ENCODE measurements at regions not wholly inside any gene's neighbourhood (a gene's known extent, or its start where the extent isn't known, plus 50 kb on each side); places are given as distances from the start of the nearest gene placed in this dataset.
"Not testable (repeated sequence)": the region's sequence is repeated elsewhere in the genome, so short reads cannot be mapped to it uniquely, and the experiment has no call there.

DNA sequence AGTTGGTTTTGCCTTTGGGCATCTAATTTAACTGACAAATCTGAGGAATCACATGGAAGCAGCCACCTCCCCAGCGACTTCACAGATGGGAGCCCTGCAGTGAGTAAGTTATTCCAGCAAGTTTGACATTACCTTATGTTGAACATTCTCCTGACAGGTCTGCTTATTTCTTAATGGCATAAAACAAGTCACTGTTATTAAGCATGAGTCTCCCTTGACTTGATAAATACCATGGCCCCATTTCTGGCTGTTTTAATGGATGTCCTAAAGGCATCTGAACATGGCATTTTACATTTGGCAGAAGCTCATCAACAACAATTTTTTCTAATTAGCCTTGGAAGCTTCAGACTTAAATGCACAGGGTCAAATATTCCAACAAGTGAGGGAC lies 92.6 kb upstream of the CREB1 start:
- Mint-ChIP-seq H3K4me3 (no peak overlapping the region), H3K36me3 (no peaks in the 10 kb centered on the region), H3K27ac (no peak overlapping the region), H3K9me3 (peaks cover 0 to 2% (median 0%) of the 10 kb centered on the region in 8 donors), H3K27me3 (no peaks in the 10 kb centered on the region), H3K4me1 (no peaks in the 10 kb centered on the region)
- Histone ChIP-seq H3K4me1 (ENCODE audit: insufficient read depth, low read length) (no peaks in the 10 kb centered on the region), H3K9me3 (ENCODE audit: control insufficient read depth in 1 of 2, low read length in 2 of 2) (no peaks in the 10 kb centered on the region), H3K36me3 (ENCODE audit: insufficient read depth, low read length) (no peaks in the 10 kb centered on the region), H3K4me3 (ENCODE audit: low read length in 2 of 2) (no peak overlapping the region), H3K27me3 (ENCODE audit: insufficient read depth, low read length) (no peaks in the 10 kb centered on the region), H3K27ac (ENCODE audit: low read depth, low read length) (no peak overlapping the region)
- no peak for DNase-seq
- CTCF ChIA-PET (ENCODE audit: partially characterized antibody), result no interaction called here
- intact Hi-C loops (cut with micrococcal nuclease), result no loop called here
- POLR2A ChIA-PET (ENCODE audit: partially characterized antibody), result no interaction called here

GRCh38 chr2:207437524-207438143 lies 92.1 kb upstream of the CREB1 start:
- Mint-ChIP-seq H3K36me3 (no peaks in the 10 kb centered on the region), H3K9me3 (peaks cover 0 to 2% (median 0%) of the 10 kb centered on the region in 8 donors), H3K4me3 (no peak overlapping the region), H3K27me3 (no peaks in the 10 kb centered on the region), H3K27ac (no peak overlapping the region), H3K4me1 (no peaks in the 10 kb centered on the region)
- H3K36me3 ChIP-seq (ENCODE audit: insufficient read depth, low read length), result no peaks in the 10 kb centered on the region
- H3K9me3 ChIP-seq (ENCODE audit: control insufficient read depth in 1 of 2, low read length in 2 of 2), result no peaks in the 10 kb centered on the region
- intact Hi-C loops (cut with micrococcal nuclease), result no loop called here
- ChIA-PET CTCF (ENCODE audit: partially characterized antibody) (no interaction called here), POLR2A (ENCODE audit: partially characterized antibody) (no interaction called here)
- no peak overlapping the region for H3K4me3 ChIP-seq (ENCODE audit: low read length in 2 of 2)
- no peak overlapping the region for H3K27ac ChIP-seq (ENCODE audit: low read depth, low read length)
- H3K4me1 ChIP-seq (ENCODE audit: insufficient read depth, low read length), result no peaks in the 10 kb centered on the region
- no peak for DNase-seq
- no peaks in the 10 kb centered on the region for H3K27me3 ChIP-seq (ENCODE audit: insufficient read depth, low read length)

- no peak overlapping the region for H3K27ac Mint-ChIP-seq
- peaks cover 0 to 2% (median 0%) of the 10 kb centered on the region in 8 donors for H3K9me3 Mint-ChIP-seq
- Histone ChIP-seq H3K4me3 (ENCODE audit: low read length in 2 of 2) (no peak overlapping the region), H3K4me1 (ENCODE audit: insufficient read depth, low read length) (no peaks in the 10 kb centered on the region), H3K27ac (ENCODE audit: low read depth, low read length) (no peak overlapping the region), H3K9me3 (ENCODE audit: control insufficient read depth in 1 of 2, low read length in 2 of 2) (no peaks in the 10 kb centered on the region), H3K36me3 (ENCODE audit: insufficient read depth, low read length) (no peaks in the 10 kb centered on the region), H3K27me3 (ENCODE audit: insufficient read depth, low read length) (no peaks in the 10 kb centered on the region)
- intact Hi-C loops (cut with micrococcal nuclease), result no loop called here
- no peaks in the 10 kb centered on the region for H3K4me1 Mint-ChIP-seq
- ChIA-PET CTCF (ENCODE audit: partially characterized antibody) (interaction anchor here (0.6 kb wide), 1 partner anchor 83 kb away, joined by 3 read pairs; no protein-coding TSS in a partner anchor), POLR2A (ENCODE audit: partially characterized antibody) (no interaction called here)
- DNase-seq, result no peak
- H3K36me3 Mint-ChIP-seq, result no peaks in the 10 kb centered on the region
- no peak overlapping the region for H3K4me3 Mint-ChIP-seq
- H3K27me3 Mint-ChIP-seq, result peaks cover 0 to 1% of the 10 kb centered on the region in 2 donors
These were observed 91.2 kb upstream of the CREB1 start for GRCh38 chr2:207438414-207439126.

DNA sequence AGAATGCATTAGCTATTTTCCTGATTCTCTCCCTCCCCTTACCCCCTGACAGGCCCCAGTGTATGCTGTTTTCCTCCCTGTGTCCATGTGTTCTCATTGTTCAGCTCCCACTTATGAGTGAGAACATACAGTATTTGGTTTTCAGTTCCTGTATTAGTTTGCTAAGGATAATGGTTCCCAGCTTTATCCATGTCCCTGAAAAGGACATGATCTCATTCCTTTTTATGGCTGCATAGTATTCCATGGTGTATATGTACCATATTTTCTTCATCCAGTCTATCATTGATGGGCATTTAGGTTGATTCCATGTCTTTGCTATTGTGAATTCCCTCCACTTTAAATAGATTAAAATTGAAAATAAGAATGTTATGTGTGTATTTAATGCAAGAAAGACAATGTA lies 89.9 kb upstream of the CREB1 start:
- POLR2A ChIA-PET (ENCODE audit: partially characterized antibody); H3K27ac Mint-ChIP-seq: not testable (repeated sequence)

GRCh38 chr2:207444756-207445155 lies 85.0 kb upstream of the CREB1 start:
- Mint-ChIP-seq H3K9me3 (peaks cover 0 to 1% (median 0%) of the 10 kb centered on the region in 8 donors), H3K4me1 (no peaks in the 10 kb centered on the region), H3K4me3 (no peak overlapping the region), H3K27me3 (peaks cover 1% of the 10 kb centered on the region in 2 donors), H3K36me3 (no peaks in the 10 kb centered on the region), H3K27ac (no peak overlapping the region)
- H3K4me3 ChIP-seq (ENCODE audit: low read length in 2 of 2), result no peak overlapping the region
- H3K36me3 ChIP-seq (ENCODE audit: insufficient read depth, low read length), result no peaks in the 10 kb centered on the region
- POLR2A ChIA-PET (ENCODE audit: partially characterized antibody), result no interaction called here
- H3K27ac ChIP-seq (ENCODE audit: low read depth, low read length), result no peak overlapping the region
- no peaks in the 10 kb centered on the region for H3K9me3 ChIP-seq (ENCODE audit: control insufficient read depth in 1 of 2, low read length in 2 of 2)
- CTCF ChIA-PET (ENCODE audit: partially characterized antibody), result no interaction called here
- intact Hi-C loops (cut with micrococcal nuclease), result no loop called here
- no peak for DNase-seq
- H3K27me3 ChIP-seq (ENCODE audit: insufficient read depth, low read length), result no peaks in the 10 kb centered on the region
- no peaks in the 10 kb centered on the region for H3K4me1 ChIP-seq (ENCODE audit: insufficient read depth, low read length)

More for the DNA sequence above, 89.9 kb upstream of the CREB1 start:
- DNase-seq; H3K4me1 Mint-ChIP-seq; H3K4me3 ChIP-seq (ENCODE audit: low read length in 2 of 2); H3K27me3 Mint-ChIP-seq; H3K36me3 Mint-ChIP-seq; H3K9me3 Mint-ChIP-seq; H3K27ac ChIP-seq (ENCODE audit: low read depth, low read length); H3K9me3 ChIP-seq (ENCODE audit: control insufficient read depth in 1 of 2, low read length in 2 of 2); intact Hi-C loops (cut with micrococcal nuclease); H3K4me1 ChIP-seq (ENCODE audit: insufficient read depth, low read length); CTCF ChIA-PET (ENCODE audit: partially characterized antibody); H3K27me3 ChIP-seq (ENCODE audit: insufficient read depth, low read length); H3K4me3 Mint-ChIP-seq; H3K36me3 ChIP-seq (ENCODE audit: insufficient read depth, low read length): not testable (repeated sequence)

DNA sequence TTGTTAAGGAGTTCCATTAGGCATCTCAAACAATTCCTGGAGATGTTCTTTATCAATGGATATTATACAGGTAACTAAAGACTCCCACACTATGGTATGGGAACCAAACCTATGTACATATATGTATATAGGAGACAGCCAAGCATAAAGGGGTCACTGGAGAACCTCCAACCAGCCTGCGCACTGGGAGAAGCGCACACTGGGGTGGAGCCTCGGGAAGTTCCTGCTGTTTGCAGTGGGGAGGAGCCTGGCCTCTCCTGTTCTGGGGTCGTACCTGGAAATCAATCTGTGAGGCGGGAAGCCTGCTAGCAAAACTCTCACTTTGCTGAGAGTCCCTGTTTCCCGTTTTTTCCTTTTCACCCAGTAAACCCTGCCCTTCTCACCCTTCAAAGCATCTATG lies 83.1 kb upstream of the CREB1 start:
- Histone ChIP-seq H3K4me3 (ENCODE audit: low read length in 2 of 2) (no peak overlapping the region), H3K4me1 (ENCODE audit: insufficient read depth, low read length) (no peaks in the 10 kb centered on the region), H3K27ac (ENCODE audit: low read depth, low read length) (no peak overlapping the region), H3K36me3 (ENCODE audit: insufficient read depth, low read length) (no peaks in the 10 kb centered on the region), H3K9me3 (ENCODE audit: control insufficient read depth in 1 of 2, low read length in 2 of 2) (no peaks in the 10 kb centered on the region), H3K27me3 (ENCODE audit: insufficient read depth, low read length) (no peaks in the 10 kb centered on the region)
- Mint-ChIP-seq H3K27me3 (peaks cover 1 to 3% of the 10 kb centered on the region in 2 donors), H3K4me3 (no peak overlapping the region), H3K36me3 (peaks cover 0 to 5% of the 10 kb centered on the region in 2 donors), H3K4me1 (no peaks in the 10 kb centered on the region), H3K27ac (no peak overlapping the region), H3K9me3 (no peaks in the 10 kb centered on the region)
- CTCF ChIA-PET (ENCODE audit: partially characterized antibody), result no interaction called here
- no peak for DNase-seq
- POLR2A ChIA-PET (ENCODE audit: partially characterized antibody), result no interaction called here
- intact Hi-C loops (cut with micrococcal nuclease), result no loop called here

DNA sequence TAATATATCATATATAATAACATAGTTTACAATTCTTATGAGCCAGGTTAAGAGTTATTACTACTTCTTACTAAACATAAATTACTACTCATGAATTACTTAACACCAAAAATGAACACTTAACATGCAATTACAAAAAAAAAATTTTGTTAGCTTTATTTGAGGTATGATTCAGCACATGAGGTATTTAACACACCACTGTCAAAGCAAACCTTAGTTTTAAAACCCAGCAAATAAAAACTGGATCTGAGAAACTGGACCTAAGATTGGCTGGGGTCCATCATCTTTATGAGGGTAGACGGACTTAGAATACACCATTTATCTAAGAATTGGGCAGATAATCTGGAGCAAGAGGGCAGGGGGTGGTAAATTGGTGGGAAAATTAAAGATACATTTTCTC lies 81.8 kb upstream of the CREB1 start:
- no peak for DNase-seq
- no peaks in the 10 kb centered on the region for H3K4me1 ChIP-seq (ENCODE audit: insufficient read depth, low read length)
- intact Hi-C loops (cut with micrococcal nuclease), result no loop called here
- Mint-ChIP-seq H3K9me3 (no peaks in the 10 kb centered on the region), H3K27me3 (peaks cover 0 to 3% of the 10 kb centered on the region in 2 donors), H3K27ac (no peak overlapping the region), H3K4me3 (no peak overlapping the region), H3K36me3 (peaks cover 0 to 5% of the 10 kb centered on the region in 2 donors), H3K4me1 (no peaks in the 10 kb centered on the region)
- ChIA-PET POLR2A (ENCODE audit: partially characterized antibody) (no interaction called here), CTCF (ENCODE audit: partially characterized antibody) (no interaction called here)
- no peaks in the 10 kb centered on the region for H3K9me3 ChIP-seq (ENCODE audit: control insufficient read depth in 1 of 2, low read length in 2 of 2)
- no peak overlapping the region for H3K4me3 ChIP-seq (ENCODE audit: low read length in 2 of 2)
- no peaks in the 10 kb centered on the region for H3K36me3 ChIP-seq (ENCODE audit: insufficient read depth, low read length)
- no peaks in the 10 kb centered on the region for H3K27me3 ChIP-seq (ENCODE audit: insufficient read depth, low read length)
- H3K27ac ChIP-seq (ENCODE audit: low read depth, low read length), result no peak overlapping the region
